DND-41 (cell line): ENCODE measurements at regions not wholly inside any gene's neighbourhood (a gene's known extent, or its start where the extent isn't known, plus 50 kb on each side); places are given as distances from the start of the nearest gene placed in this dataset.

Source experiments
- ATAC-seq: fragments of 200-7000 bp; cut with Tn5 transposase; 3 replicates; pipeline ENCODE4 v1.9.1; 2021; ENCODE audit warnings: low read depth; ENCODE audit not compliant: insufficient read depth
- DNase-seq: peaks from one replicate; pipeline ENCODE4 v3.0.0-alpha.2; 2020
- H2AFZ ChIP-seq: 2 replicates; pipeline ENCODE4 v1.6.0; 2012; ENCODE audit warnings: low read depth, low read length
- H3K27ac ChIP-seq: 2 replicates; pipeline ENCODE4 v1.5.1; 2012; ENCODE audit warnings: low read length, inconsistent platforms
- H3K27me3 ChIP-seq: fragments of 200-600 bp; sonication (generic); 2 replicates; pipeline ENCODE4 v1.6.0; 2012; ENCODE audit warnings: low read length, mild to moderate bottlenecking, inconsistent platforms; ENCODE audit not compliant: insufficient read depth, poor library complexity
- H3K36me3 ChIP-seq: 2 replicates; pipeline ENCODE4 v1.5.1; 2012; ENCODE audit warnings: low read length, inconsistent platforms; ENCODE audit not compliant: insufficient read depth
- H3K4me1 ChIP-seq: 2 replicates; pipeline ENCODE4 v1.5.1; 2012; ENCODE audit warnings: mild to moderate bottlenecking, low read length; ENCODE audit not compliant: insufficient read depth
- H3K4me2 ChIP-seq: 2 replicates; pipeline ENCODE4 v1.6.0; 2012; ENCODE audit warnings: mild to moderate bottlenecking, moderate library complexity, low read length, inconsistent platforms; ENCODE audit not compliant: insufficient read depth
- H3K4me3 ChIP-seq, 2 experiments: fragments of 200-600 bp in 1 of 2; shearing (Covaris generic) in 1 of 2; 2 replicates each; pipeline ENCODE4 v1.5.1; 2012 to 2016; ENCODE audit warnings: inconsistent platforms in 2 of 2, low read length in 2 of 2, mild to moderate bottlenecking in 2 of 2, low read depth in 1 of 2, moderate library complexity in 1 of 2
- H3K79me2 ChIP-seq: 2 replicates; pipeline ENCODE4 v1.6.0; 2012; ENCODE audit warnings: low read length, inconsistent platforms; ENCODE audit not compliant: insufficient read depth
- H3K9ac ChIP-seq: 2 replicates; pipeline ENCODE4 v1.6.0; 2012; ENCODE audit warnings: low read depth, mild to moderate bottlenecking, inconsistent platforms, low read length, moderate library complexity
- H3K9me3 ChIP-seq: 2 replicates; pipeline ENCODE4 v1.5.1; 2012; ENCODE audit warnings: low read length, moderate library complexity, mild to moderate bottlenecking, inconsistent platforms; ENCODE audit not compliant: insufficient read depth, severe bottlenecking
- H4K20me1 ChIP-seq: 2 replicates; pipeline ENCODE4 v1.6.0; 2012; ENCODE audit warnings: low read length; ENCODE audit not compliant: insufficient read depth
- CTCF ChIP-seq: IDR thresholded peaks from 2 replicates; pipeline ENCODE4 v1.5.1; 2012; ENCODE audit warnings: borderline replicate concordance, low read length, moderate library complexity, mild to moderate bottlenecking; ENCODE audit not compliant: poor library complexity, severe bottlenecking; ENCODE audit errors: extremely low read depth
- EZH2 ChIP-seq: IDR thresholded peaks from 3 replicates; pipeline ENCODE4 v1.6.1; 2012; ENCODE audit warnings: borderline replicate concordance, low read depth, mild to moderate bottlenecking, moderate library complexity, low read length, inconsistent platforms; ENCODE audit not compliant: severe bottlenecking

DNA sequence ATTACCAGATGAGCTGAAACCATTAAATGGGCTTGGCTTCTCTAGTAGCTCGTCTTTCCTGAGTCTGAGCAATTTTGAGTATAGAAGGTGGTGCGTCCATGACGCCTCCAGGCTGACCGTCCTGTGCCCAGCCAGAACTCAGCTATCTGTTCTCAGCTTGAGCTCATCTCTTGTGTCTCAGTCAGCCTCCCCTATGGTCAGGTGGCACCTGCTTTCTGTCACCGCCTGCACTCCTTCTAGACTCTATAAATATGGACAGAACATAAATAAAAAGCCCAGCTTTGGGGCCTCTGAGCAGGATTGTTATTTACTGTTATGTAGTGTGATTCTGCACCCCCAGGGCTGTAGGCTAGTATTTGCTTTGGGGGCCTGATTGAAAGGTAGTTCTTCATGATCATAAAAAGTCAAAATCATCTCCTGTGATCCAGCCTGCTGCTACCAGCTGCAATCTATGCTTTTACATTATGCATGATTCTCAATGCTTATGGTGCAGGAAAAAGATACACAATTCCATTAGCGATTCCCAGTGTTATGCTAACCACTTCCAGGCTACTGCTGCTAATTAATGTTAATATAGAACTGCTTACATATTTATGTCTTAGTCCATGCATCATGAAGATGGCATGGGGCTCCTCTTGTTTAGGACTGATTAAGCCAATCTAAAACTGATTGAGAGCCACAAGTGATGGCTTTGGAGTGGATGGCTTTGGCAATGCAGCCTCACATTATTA lies 72.5 kb upstream of the TMTC4 start:
- Histone ChIP-seq H4K20me1 (no peaks in the 10 kb centered on the region), H3K9ac (no peak overlapping the region), H2AFZ (no peak overlapping the region), H3K36me3 (no peaks in the 10 kb centered on the region), H3K4me2 (no peak overlapping the region), H3K27ac (no peak overlapping the region), H3K79me2 (no peaks in the 10 kb centered on the region), H3K27me3 (no peaks in the 10 kb centered on the region), H3K9me3 (no peaks in the 10 kb centered on the region), H3K4me1 (no peaks in the 10 kb centered on the region), H3K4me3 (no peak overlapping the region)
- ATAC-seq (no peak), DNase-seq (no peak)
- TF ChIP-seq CTCF, result no peak
- no peak for TF ChIP-seq EZH2

GRCh38 chr13:100738176-100738855 lies 63.7 kb upstream of the TMTC4 start:
- no peaks in the 10 kb centered on the region for H3K27me3 ChIP-seq
- ATAC-seq, result no peak

DNA sequence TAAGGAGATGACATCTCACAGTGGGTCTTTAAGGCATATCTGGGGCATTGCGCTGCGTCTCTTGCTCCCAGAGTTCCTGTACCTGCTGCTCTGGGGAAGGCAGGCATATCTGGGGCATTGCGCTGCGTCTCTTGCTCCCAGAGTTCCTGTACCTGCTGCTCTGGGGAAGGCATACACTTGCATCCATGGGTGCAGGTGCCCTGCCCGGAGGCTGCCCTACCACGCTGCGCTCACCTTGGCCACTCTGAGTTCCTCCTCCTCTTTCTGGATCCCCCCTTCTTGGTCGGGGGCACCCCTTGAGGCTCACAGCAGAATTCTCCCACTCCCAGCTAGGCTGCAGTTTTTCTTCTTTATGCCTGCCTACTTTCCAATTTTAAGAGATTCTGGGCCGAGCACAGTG lies 60.9 kb upstream of the TMTC4 start:
- H2AFZ ChIP-seq, result no peak overlapping the region
- H3K4me2 ChIP-seq, result no peak overlapping the region
- no peaks in the 10 kb centered on the region for H3K79me2 ChIP-seq
- no peaks in the 10 kb centered on the region for H4K20me1 ChIP-seq
- H3K36me3 ChIP-seq, result no peaks in the 10 kb centered on the region
- DNase-seq (no peak), ATAC-seq (no peak)
- no peaks in the 10 kb centered on the region for H3K9me3 ChIP-seq
- no peak overlapping the region for H3K27ac ChIP-seq
- no peaks in the 10 kb centered on the region for H3K4me1 ChIP-seq
- no peak for TF ChIP-seq EZH2
- no peak overlapping the region for H3K9ac ChIP-seq
- H3K4me3 ChIP-seq, result no peak overlapping the region
- peaks cover 3% of the 10 kb centered on the region for H3K27me3 ChIP-seq

More at GRCh38 chr13:100738176-100738855, 63.7 kb upstream of the TMTC4 start:
- H3K36me3 ChIP-seq, result no peaks in the 10 kb centered on the region
- H3K9ac ChIP-seq, result no peak overlapping the region
- H3K4me2 ChIP-seq, result no peak overlapping the region
- H3K79me2 ChIP-seq, result no peaks in the 10 kb centered on the region
- TF ChIP-seq CTCF (no peak), EZH2 (no peak)
- no peak for DNase-seq
- H4K20me1 ChIP-seq, result no peaks in the 10 kb centered on the region
- no peak overlapping the region for H2AFZ ChIP-seq
- no peak overlapping the region for H3K27ac ChIP-seq
- no peaks in the 10 kb centered on the region for H3K4me1 ChIP-seq
- no peak overlapping the region for H3K4me3 ChIP-seq
- H3K9me3 ChIP-seq, result no peaks in the 10 kb centered on the region

DNA sequence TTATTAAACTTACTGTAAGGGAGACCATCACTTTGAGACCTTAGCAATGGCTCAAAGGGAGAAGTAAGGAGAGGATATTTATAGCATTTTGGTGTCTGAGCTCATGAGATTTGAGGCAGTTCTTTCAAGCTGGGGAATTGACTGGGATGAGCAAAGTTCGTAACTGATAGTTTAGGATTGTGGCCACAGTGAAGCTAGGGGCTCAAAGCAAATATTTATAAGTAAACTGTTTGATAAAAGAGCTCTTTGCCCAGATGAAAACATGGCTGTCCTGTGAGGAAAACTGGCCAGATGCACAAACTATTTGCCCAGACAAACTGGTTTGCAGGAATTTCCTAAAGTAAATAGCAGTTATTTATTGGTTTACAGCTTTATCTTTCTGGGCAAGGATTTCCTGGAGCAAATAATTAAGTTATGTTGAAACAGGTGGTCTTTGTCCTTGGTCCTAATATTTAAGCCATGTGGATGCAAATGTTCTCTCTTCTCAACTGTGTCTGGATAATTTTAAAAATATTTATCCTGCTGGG lies 59.7 kb upstream of the TMTC4 start:
- no peak overlapping the region for H2AFZ ChIP-seq
- H3K4me2 ChIP-seq, result no peak overlapping the region
- no peaks in the 10 kb centered on the region for H4K20me1 ChIP-seq
- H3K27ac ChIP-seq, result no peak overlapping the region
- no peak overlapping the region for H3K4me3 ChIP-seq
- peaks cover 3% of the 10 kb centered on the region for H3K27me3 ChIP-seq
- TF ChIP-seq EZH2, result no peak
- TF ChIP-seq CTCF, result no peak
- H3K36me3 ChIP-seq, result no peaks in the 10 kb centered on the region
- no peak overlapping the region for H3K9ac ChIP-seq
- no peaks in the 10 kb centered on the region for H3K79me2 ChIP-seq
- DNase-seq (no peak), ATAC-seq (no peak)
- H3K9me3 ChIP-seq, result no peaks in the 10 kb centered on the region
- H3K4me1 ChIP-seq, result no peaks in the 10 kb centered on the region
